GM20000 (cell line): ENCODE measurements at regions not wholly inside any gene's neighbourhood (a gene's known extent, or its start where the extent isn't known, plus 50 kb on each side); places are given as distances from the start of the nearest gene placed in this dataset.

Source experiments
- DNase-seq: peaks from one replicate; pipeline ENCODE4 v3.0.0; 2012; ENCODE audit warnings: low spot score
- CTCF ChIP-seq: IDR thresholded peaks from 2 replicates; pipeline ENCODE4 v1.5.1; 2012; ENCODE audit warnings: mild to moderate bottlenecking, control low read depth; ENCODE audit errors: extremely low read depth, missing control alignments

GRCh38 chr6:84489598-84489997 is 262.2 kb upstream of the CEP162 start:
- DNase-seq, result no peak
- no peak for TF ChIP-seq CTCF

- DNase-seq, result no peak
- no peak for TF ChIP-seq CTCF
These were observed 259.1 kb upstream of the CEP162 start for GRCh38 chr6:84486526-84486925.

GRCh38 chr6:84469144-84469543 is 241.7 kb upstream of the CEP162 start:
- TF ChIP-seq CTCF, result no peak
- no peak for DNase-seq

- no peak for TF ChIP-seq CTCF
- DNase-seq, result no peak
These were observed 239.9 kb upstream of the CEP162 start for GRCh38 chr6:84467296-84467695.

GRCh38 chr6:84466511-84466910 is 239.1 kb upstream of the CEP162 start:
- TF ChIP-seq CTCF, result no peak
- DNase-seq, result no peak

DNA sequence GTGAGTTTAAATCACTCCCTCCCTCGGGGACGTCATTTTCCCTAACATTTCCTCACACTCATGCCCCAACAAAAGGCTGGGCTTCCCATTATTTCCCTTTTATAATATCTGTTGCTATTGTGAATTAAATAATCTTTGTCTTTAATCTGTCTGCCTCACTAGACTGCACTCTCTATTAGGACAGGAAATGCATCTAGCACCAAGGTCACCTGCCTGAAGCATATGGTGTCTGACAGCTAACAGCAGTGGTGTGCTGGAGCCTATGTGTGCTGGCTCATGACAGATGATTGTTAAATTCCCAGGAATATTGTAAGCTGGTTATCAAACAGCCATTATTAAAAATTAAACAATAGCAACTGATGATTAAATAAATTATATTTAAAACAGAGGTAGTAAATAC is 237.0 kb upstream of the CEP162 start:
- TF ChIP-seq CTCF, result no peak
- no peak for DNase-seq

GRCh38 chr6:84462698-84463097 is 235.3 kb upstream of the CEP162 start:
- DNase-seq, result no peak
- TF ChIP-seq CTCF, result no peak

DNA sequence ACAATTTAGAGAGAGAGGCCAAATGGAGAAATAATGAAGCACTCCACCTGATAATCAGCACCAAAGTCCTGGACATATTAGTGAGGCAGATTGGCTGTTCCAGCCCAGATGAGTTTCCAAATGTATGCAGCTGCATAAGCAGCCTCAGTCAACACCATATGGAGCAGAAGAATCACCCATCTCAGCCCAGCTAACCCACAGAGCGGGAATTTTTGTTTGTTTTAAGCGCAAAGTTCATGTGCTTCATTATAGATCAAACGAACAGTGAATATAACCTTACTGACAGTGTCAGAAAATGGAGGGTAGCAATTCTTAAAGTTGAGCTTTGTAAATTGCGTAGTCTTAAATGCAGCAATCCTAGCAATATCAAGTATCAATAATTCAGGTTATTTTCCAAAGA is 234.0 kb upstream of the CEP162 start:
- no peak for TF ChIP-seq CTCF

More for the DNA sequence above, 234.0 kb upstream of the CEP162 start:
- no peak for DNase-seq
